ENCODE measurements at regions not wholly inside any gene's neighbourhood (a gene's known extent, or its start where the extent isn't known, plus 50 kb on each side); places are given as distances from the start of the nearest gene placed in this dataset.

GRCh38 chr3:76694063-76694462 is 345.8 kb upstream of the ROBO2 start:
- Histone ChIP-seq H4K20me1 (ENCODE audit: insufficient read depth) (no peaks in the 10 kb centered on the region), H3K9me2 (ENCODE audit: insufficient read depth) (no peaks in the 10 kb centered on the region), H3K36me3 (ENCODE audit: low read depth) (no peaks in the 10 kb centered on the region), H3F3A (ENCODE audit: insufficient read depth, low read depth) (no peaks in the 10 kb centered on the region), H3K4me1 (replicated peaks; ENCODE audit: insufficient read depth) (no peaks in the 10 kb centered on the region), H3K4me2 (no peak overlapping the region), H2AFZ (no peak overlapping the region), H3K27me3 (ENCODE audit: insufficient read depth, low read depth) (no peaks in the 10 kb centered on the region), H3K9me3 (ENCODE audit: insufficient read depth, low read depth) (no peaks in the 10 kb centered on the region), H3K27ac (no peak overlapping the region), H3K4me3 (no peak overlapping the region), H3K79me2 (ENCODE audit: low read depth) (no peaks in the 10 kb centered on the region)
- ChIA-PET POLR2A (ENCODE audit: unreplicated experiment) (no interaction called here), CTCF (no interaction called here)
- BruUV-seq (replicated peaks), result no TSS peak
- TF ChIP-seq, protein P1, sequence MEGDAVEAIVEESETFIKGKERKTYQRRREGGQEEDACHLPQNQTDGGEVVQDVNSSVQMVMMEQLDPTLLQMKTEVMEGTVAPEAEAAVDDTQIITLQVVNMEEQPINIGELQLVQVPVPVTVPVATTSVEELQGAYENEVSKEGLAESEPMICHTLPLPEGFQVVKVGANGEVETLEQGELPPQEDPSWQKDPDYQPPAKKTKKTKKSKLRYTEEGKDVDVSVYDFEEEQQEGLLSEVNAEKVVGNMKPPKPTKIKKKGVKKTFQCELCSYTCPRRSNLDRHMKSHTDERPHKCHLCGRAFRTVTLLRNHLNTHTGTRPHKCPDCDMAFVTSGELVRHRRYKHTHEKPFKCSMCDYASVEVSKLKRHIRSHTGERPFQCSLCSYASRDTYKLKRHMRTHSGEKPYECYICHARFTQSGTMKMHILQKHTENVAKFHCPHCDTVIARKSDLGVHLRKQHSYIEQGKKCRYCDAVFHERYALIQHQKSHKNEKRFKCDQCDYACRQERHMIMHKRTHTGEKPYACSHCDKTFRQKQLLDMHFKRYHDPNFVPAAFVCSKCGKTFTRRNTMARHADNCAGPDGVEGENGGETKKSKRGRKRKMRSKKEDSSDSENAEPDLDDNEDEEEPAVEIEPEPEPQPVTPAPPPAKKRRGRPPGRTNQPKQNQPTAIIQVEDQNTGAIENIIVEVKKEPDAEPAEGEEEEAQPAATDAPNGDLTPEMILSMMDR (conservative IDR thresholded peaks at IDR 0.05), result no peak
- TF ChIP-seq EZH2 (IDR thresholded peaks at IDR 0.05; ENCODE audit: low read depth), result no peak
- intact Hi-C loops (cut with micrococcal nuclease; ENCODE audit: unreplicated experiment), result no loop called here
- DNase-seq, result no peak

DNA sequence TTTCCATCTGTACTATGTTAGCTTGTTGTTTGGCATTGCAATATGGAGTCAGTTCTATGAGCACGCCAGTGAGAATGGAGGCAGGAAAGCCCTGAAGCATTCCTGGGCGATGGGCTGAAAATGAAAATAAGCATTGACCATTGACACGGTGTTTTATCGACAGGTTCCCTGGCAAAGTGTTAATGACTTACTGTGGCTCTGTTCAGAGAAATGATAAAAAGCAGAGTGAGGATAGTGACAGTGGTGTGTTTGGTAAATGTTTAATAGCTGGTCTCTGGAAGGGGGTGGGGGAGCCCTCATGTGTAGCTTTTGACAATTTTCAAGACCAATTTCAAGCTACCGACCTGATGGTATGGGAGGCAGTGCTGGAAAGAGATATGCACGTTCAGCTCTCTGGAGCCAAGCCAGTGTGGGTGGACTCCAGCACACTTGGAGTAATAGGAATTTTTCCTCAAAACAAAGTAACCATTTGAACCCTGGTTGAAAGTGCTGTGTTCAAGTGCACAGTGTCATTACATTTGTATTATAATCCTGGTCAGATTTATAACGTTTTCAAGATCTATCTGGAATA is 341.7 kb upstream of the ROBO2 start:
- H3K79me2 ChIP-seq (ENCODE audit: low read depth), result no peaks in the 10 kb centered on the region
- no peaks in the 10 kb centered on the region for H4K20me1 ChIP-seq (ENCODE audit: insufficient read depth)
- H3F3A ChIP-seq (ENCODE audit: insufficient read depth, low read depth), result no peaks in the 10 kb centered on the region
- no peaks in the 10 kb centered on the region for H3K4me1 ChIP-seq (replicated peaks; ENCODE audit: insufficient read depth)
- H2AFZ ChIP-seq, result no peak overlapping the region
- CTCF ChIA-PET, result no interaction called here
- H3K9me3 ChIP-seq (ENCODE audit: insufficient read depth, low read depth), result no peaks in the 10 kb centered on the region
- no peak overlapping the region for H3K27ac ChIP-seq
- POLR2A ChIA-PET (ENCODE audit: unreplicated experiment), result no interaction called here
- H3K36me3 ChIP-seq (ENCODE audit: low read depth), result no peaks in the 10 kb centered on the region
- H3K4me2 ChIP-seq, result no peak overlapping the region
- H3K4me3 ChIP-seq, result no peak overlapping the region
- intact Hi-C loops (cut with micrococcal nuclease; ENCODE audit: unreplicated experiment), result no loop called here
- TF ChIP-seq EZH2 (IDR thresholded peaks at IDR 0.05; ENCODE audit: low read depth), result no peak
- TF ChIP-seq, protein P1 (conservative IDR thresholded peaks at IDR 0.05), result no peak
- no peak for DNase-seq
- H3K9me2 ChIP-seq (ENCODE audit: insufficient read depth), result no peaks in the 10 kb centered on the region
- H3K27me3 ChIP-seq (ENCODE audit: insufficient read depth, low read depth), result peaks cover 4% of the 10 kb centered on the region; the same call in 1 of the 2 replicates
- no TSS peak for BruUV-seq (replicated peaks)

DNA sequence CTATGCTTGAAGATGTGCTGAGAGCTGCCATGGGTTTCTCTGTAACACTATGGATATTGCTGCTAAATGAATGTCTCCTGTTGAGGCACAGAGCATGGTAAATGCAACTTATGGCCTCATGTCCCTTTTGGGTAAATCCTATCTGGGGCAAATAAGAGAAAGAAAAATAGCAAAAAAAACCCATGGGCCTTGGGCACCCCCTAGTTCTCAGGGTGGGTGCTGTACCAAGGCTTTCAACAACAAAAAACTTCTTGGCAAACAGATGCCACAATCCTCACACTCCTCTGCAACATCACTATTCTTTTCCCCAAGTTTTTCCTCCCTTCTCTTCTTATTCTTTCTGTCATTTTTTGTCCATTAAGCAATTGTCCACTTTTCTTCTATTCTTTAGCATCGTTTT is 340.1 kb upstream of the ROBO2 start:
- H3K27ac ChIP-seq, result no peak overlapping the region
- intact Hi-C loops (cut with micrococcal nuclease; ENCODE audit: unreplicated experiment), result no loop called here
- POLR2A ChIA-PET (ENCODE audit: unreplicated experiment), result no interaction called here
- no TSS peak for BruUV-seq (replicated peaks)
- H3K27me3 ChIP-seq (ENCODE audit: insufficient read depth, low read depth), result peaks cover 4% of the 10 kb centered on the region; the same call in 1 of the 2 replicates
- no peak overlapping the region for H3K4me3 ChIP-seq
- CTCF ChIA-PET, result no interaction called here
- TF ChIP-seq, protein P1 (conservative IDR thresholded peaks at IDR 0.05), result no peak
- no peak for TF ChIP-seq EZH2 (IDR thresholded peaks at IDR 0.05; ENCODE audit: low read depth)
- DNase-seq, result no peak
- H3K9me3 ChIP-seq (ENCODE audit: insufficient read depth, low read depth), result no peaks in the 10 kb centered on the region
- H3K9me2 ChIP-seq (ENCODE audit: insufficient read depth), result no peaks in the 10 kb centered on the region
- no peaks in the 10 kb centered on the region for H3K4me1 ChIP-seq (replicated peaks; ENCODE audit: insufficient read depth)
- H3K4me2 ChIP-seq, result no peak overlapping the region
- H3K36me3 ChIP-seq (ENCODE audit: low read depth), result no peaks in the 10 kb centered on the region
- H2AFZ ChIP-seq, result no peak overlapping the region
- no peaks in the 10 kb centered on the region for H3K79me2 ChIP-seq (ENCODE audit: low read depth)
- H3F3A ChIP-seq (ENCODE audit: insufficient read depth, low read depth), result no peaks in the 10 kb centered on the region
- no peaks in the 10 kb centered on the region for H4K20me1 ChIP-seq (ENCODE audit: insufficient read depth)

Data from PC-9 (cell line).